H9 (cell line): ENCODE measurements at regions not wholly inside any gene's neighbourhood (a gene's known extent, or its start where the extent isn't known, plus 50 kb on each side); places are given as distances from the start of the nearest gene placed in this dataset.

Experiments used
- DNase-seq: peaks from one replicate; pipeline ENCODE4 v3.0.0-alpha.2; 2017
- H2AFZ ChIP-seq: one replicate; pipeline ENCODE4 v1.6.1; 2013; ENCODE audit warnings: mild to moderate bottlenecking, low read length, control low read depth, moderate library complexity
- H2AK5ac ChIP-seq: 2 replicates; pipeline ENCODE4 v1.6.1; 2013; ENCODE audit warnings: low read length, control low read depth, mixed read lengths; ENCODE audit not compliant: insufficient read length
- H2BK120ac ChIP-seq: one replicate; pipeline ENCODE4 v1.6.1; 2013; ENCODE audit warnings: low read depth, mild to moderate bottlenecking, low read length, control low read depth, inconsistent platforms; ENCODE audit not compliant: poor library complexity, severe bottlenecking
- H2BK12ac ChIP-seq: 2 replicates; pipeline ENCODE4 v1.6.1; 2013; ENCODE audit warnings: low read length, control low read depth, mixed read lengths, low read depth; ENCODE audit not compliant: insufficient read length
- H2BK15ac ChIP-seq: 2 replicates; pipeline ENCODE4 v1.6.1; 2013; ENCODE audit warnings: low read depth, low read length, control low read depth
- H2BK20ac ChIP-seq: one replicate; pipeline ENCODE4 v1.6.1; 2013; ENCODE audit warnings: low read depth, mild to moderate bottlenecking, low read length, control low read depth, inconsistent platforms; ENCODE audit not compliant: poor library complexity, severe bottlenecking
- H2BK5ac ChIP-seq: 2 replicates; pipeline ENCODE4 v1.6.1; 2013; ENCODE audit warnings: low read length, control low read depth, mixed read lengths; ENCODE audit not compliant: insufficient read length
- H3K14ac ChIP-seq: 2 replicates; pipeline ENCODE4 v1.6.1; 2013; ENCODE audit warnings: low read length, control low read depth; ENCODE audit not compliant: insufficient read depth
- H3K18ac ChIP-seq: 2 replicates; pipeline ENCODE4 v1.6.1; 2013; ENCODE audit warnings: low read depth, mild to moderate bottlenecking, mixed read lengths, low read length, control low read depth; ENCODE audit not compliant: insufficient read length
- H3K23ac ChIP-seq: 2 replicates; pipeline ENCODE4 v1.6.1; 2013; ENCODE audit warnings: low read length, control low read depth, mixed read lengths, low read depth; ENCODE audit not compliant: insufficient read length
- H3K23me2 ChIP-seq: 2 replicates; pipeline ENCODE4 v1.6.1; 2013; ENCODE audit warnings: low read depth, mild to moderate bottlenecking, mixed read lengths, low read length, control low read depth; ENCODE audit not compliant: insufficient read length, poor library complexity, severe bottlenecking
- H3K27ac ChIP-seq: 2 replicates; pipeline ENCODE4 v1.5.1; 2013; ENCODE audit warnings: low read length, control low read depth, mixed read lengths, low read depth; ENCODE audit not compliant: insufficient read length
- H3K27me3 ChIP-seq: 2 replicates; pipeline ENCODE4 v1.6.1; 2013; ENCODE audit warnings: low read length, control low read depth, inconsistent platforms; ENCODE audit not compliant: insufficient read depth
- H3K4ac ChIP-seq: 2 replicates; pipeline ENCODE4 v1.6.1; 2013; ENCODE audit warnings: low read depth, mild to moderate bottlenecking, control low read depth, inconsistent platforms, low read length, moderate library complexity
- H3K4me1 ChIP-seq: 2 replicates; pipeline ENCODE4 v1.6.1; 2013; ENCODE audit warnings: low read length, control low read depth, inconsistent platforms; ENCODE audit not compliant: insufficient read depth
- H3K4me2 ChIP-seq: 2 replicates; pipeline ENCODE4 v1.6.1; 2013; ENCODE audit warnings: low read length, control low read depth, mixed read lengths; ENCODE audit not compliant: insufficient read length, insufficient read depth
- H3K56ac ChIP-seq: 2 replicates; pipeline ENCODE4 v1.6.1; 2013; ENCODE audit warnings: low read depth, mild to moderate bottlenecking, mixed read lengths, low read length, control low read depth; ENCODE audit not compliant: insufficient read length
- H3K79me1 ChIP-seq: 2 replicates; pipeline ENCODE4 v1.6.1; 2013; ENCODE audit warnings: low read depth, mild to moderate bottlenecking, moderate library complexity, low read length, control low read depth, inconsistent platforms; ENCODE audit not compliant: insufficient read depth, poor library complexity, severe bottlenecking
- H3K79me2 ChIP-seq: 2 replicates; pipeline ENCODE4 v1.6.1; 2013; ENCODE audit warnings: low read length, control low read depth, inconsistent platforms; ENCODE audit not compliant: insufficient read depth
- H3K9ac ChIP-seq: 2 replicates; pipeline ENCODE4 v1.6.1; 2013; ENCODE audit warnings: low read length, control low read depth, mixed read lengths; ENCODE audit not compliant: insufficient read length; ENCODE audit errors: extremely low read depth
- H3K9me3 ChIP-seq: one replicate; pipeline ENCODE4 v1.6.1; 2013; ENCODE audit warnings: low read depth, low read length, inconsistent platforms; ENCODE audit not compliant: control insufficient read depth
- H3T11ph ChIP-seq: one replicate; pipeline ENCODE4 v1.6.1; 2013; ENCODE audit warnings: mild to moderate bottlenecking, low read length, control low read depth, inconsistent platforms
- H4K20me1 ChIP-seq: one replicate; pipeline ENCODE4 v1.6.1; 2013; ENCODE audit not compliant: control insufficient read depth, insufficient read length, insufficient read depth
- H4K5ac ChIP-seq: 2 replicates; pipeline ENCODE4 v1.6.1; 2013; ENCODE audit warnings: low read depth, mild to moderate bottlenecking, mixed read lengths, low read length, control low read depth; ENCODE audit not compliant: insufficient read length
- H4K8ac ChIP-seq: replicated peaks from 2 replicates; pipeline ENCODE4 v1.6.1; 2013; ENCODE audit warnings: low read length, control low read depth, mixed read lengths, low read depth; ENCODE audit not compliant: insufficient read length
- H4K91ac ChIP-seq: 2 replicates; pipeline ENCODE4 v1.6.1; 2013; ENCODE audit warnings: low read depth, mild to moderate bottlenecking, moderate library complexity, mixed read lengths, low read length, control low read depth; ENCODE audit not compliant: insufficient read length
- H3K27ac Mint-ChIP-seq, 3 experiments: 2 replicates in 2 of 3; 3 replicates in 1 of 3; pipeline ENCODE4 v1.8.0; 2020 to 2021; ENCODE audit warnings: mixed read lengths in 3 of 3, mild to moderate bottlenecking in 1 of 3, moderate library complexity in 1 of 3
- H3K27me3 Mint-ChIP-seq: 2 replicates; pipeline ENCODE4 v1.8.0; 2021; ENCODE audit warnings: low read depth, mild to moderate bottlenecking, moderate library complexity, mixed read lengths
- H3K36me3 Mint-ChIP-seq, 3 experiments: 2 replicates in 2 of 3; 3 replicates in 1 of 3; pipeline ENCODE4 v1.8.0; 2020 to 2021; ENCODE audit warnings: low read depth in 3 of 3, mixed read lengths in 3 of 3; ENCODE audit not compliant: insufficient read depth in 1 of 3
- H3K4me1 Mint-ChIP-seq, 2 experiments: 2 replicates each; pipeline ENCODE4 v1.8.0; 2020; ENCODE audit warnings: mixed read lengths in 2 of 2
- H3K4me3 Mint-ChIP-seq, 2 experiments: 2 replicates in 1 of 2; 3 replicates in 1 of 2; pipeline ENCODE4 v1.8.0; 2020 to 2021; ENCODE audit warnings: mild to moderate bottlenecking in 2 of 2, mixed read lengths in 2 of 2, moderate library complexity in 1 of 2
- H3K9me3 Mint-ChIP-seq, 2 experiments: 2 replicates in 1 of 2; 3 replicates in 1 of 2; pipeline ENCODE4 v1.8.0; 2020; ENCODE audit warnings: mild to moderate bottlenecking in 2 of 2, mixed read lengths in 2 of 2, moderate library complexity in 1 of 2
- CTCF ChIP-seq: fragments of 200-600 bp; sonication (generic); conservative IDR thresholded peaks from 3 replicates; pipeline ENCODE4 v1.8.0; 2021; ENCODE audit warnings: antibody characterized with exemption, mild to moderate bottlenecking

GRCh38 chr2:154537024-154537423 is 161.5 kb upstream of the KCNJ3 start:
- no peaks in the 10 kb centered on the region for H3K4me1 ChIP-seq
- no peaks in the 10 kb centered on the region for H3K27me3 Mint-ChIP-seq
- no peak for TF ChIP-seq CTCF

More at GRCh38 chr2:154537024-154537423, 161.5 kb upstream of the KCNJ3 start:
- H2BK15ac ChIP-seq: no peak overlapping the region
- H3K79me2 ChIP-seq: no peaks in the 10 kb centered on the region
- Mint-ChIP-seq H3K9me3 (no peaks in the 10 kb centered on the region; a peak in 1 of 5 replicates), H3K27ac (no peak overlapping the region), H3K36me3 (no peaks in the 10 kb centered on the region), H3K4me3 (no peak overlapping the region), H3K4me1 (peaks cover 11 to 23% of the 10 kb centered on the region in 2 experiments; a peak in 3 of 4 replicates)
- H3K4ac ChIP-seq: no peak overlapping the region
- H3K18ac ChIP-seq: no peak overlapping the region
- DNase-seq: no peak
- H2BK20ac ChIP-seq: no peak overlapping the region
- H3K9me3 ChIP-seq: no peaks in the 10 kb centered on the region
- H3K79me1 ChIP-seq: no peaks in the 10 kb centered on the region
- no peaks in the 10 kb centered on the region for H4K20me1 ChIP-seq
- H2AK5ac ChIP-seq: no peak overlapping the region
- H2BK12ac ChIP-seq: no peak overlapping the region
- H4K5ac ChIP-seq: no peak overlapping the region
- H3K4me2 ChIP-seq: no peak overlapping the region
- H2BK5ac ChIP-seq: no peak overlapping the region
- H3K23me2 ChIP-seq: no peaks in the 10 kb centered on the region
- H2AFZ ChIP-seq: no peak overlapping the region
- H2BK120ac ChIP-seq: no peak overlapping the region
- no peaks in the 10 kb centered on the region for H3K27me3 ChIP-seq
- H3K14ac ChIP-seq: no peak overlapping the region
- no peak overlapping the region for H3K56ac ChIP-seq
- no peak overlapping the region for H3T11ph ChIP-seq
- no peak overlapping the region for H4K91ac ChIP-seq
- no peak overlapping the region for H3K23ac ChIP-seq
- H3K9ac ChIP-seq: no peak overlapping the region
- no peak overlapping the region for H4K8ac ChIP-seq
- H3K27ac ChIP-seq: no peak overlapping the region
